ENCODE measurements at regions not wholly inside any gene's neighbourhood (a gene's known extent, or its start where the extent isn't known, plus 50 kb on each side); places are given as distances from the start of the nearest gene placed in this dataset.

GRCh38 chr2:221103930-221104329 lies 468.2 kb downstream of the EPHA4 start:
- TF ChIP-seq SUZ12 (IDR thresholded peaks at IDR 0.05): no peak
- no peak for TF ChIP-seq L3MBTL2 (conservative IDR thresholded peaks at IDR 0.05)
- no peak for TF ChIP-seq NFRKB (IDR thresholded peaks at IDR 0.05)
- no peak for TF ChIP-seq SP1 (IDR thresholded peaks at IDR 0.05)
- TF ChIP-seq TARDBP (IDR thresholded peaks at IDR 0.05): no peak
- no peak for TF ChIP-seq FOXM1 (IDR thresholded peaks at IDR 0.05; ENCODE audit: borderline replicate concordance)
- no peak for TF ChIP-seq BHLHE40 (IDR thresholded peaks at IDR 0.05; ENCODE audit: borderline replicate concordance)
- no peak for TF ChIP-seq FOXA1 (IDR thresholded peaks at IDR 0.05)
- no peak for TF ChIP-seq ZNF384 (IDR thresholded peaks at IDR 0.05)
- no peak for TF ChIP-seq ELF4 (IDR thresholded peaks at IDR 0.05)
- no peak for TF ChIP-seq CTBP1 (IDR thresholded peaks at IDR 0.05; ENCODE audit: borderline replicate concordance)
- TF ChIP-seq, protein P1, sequence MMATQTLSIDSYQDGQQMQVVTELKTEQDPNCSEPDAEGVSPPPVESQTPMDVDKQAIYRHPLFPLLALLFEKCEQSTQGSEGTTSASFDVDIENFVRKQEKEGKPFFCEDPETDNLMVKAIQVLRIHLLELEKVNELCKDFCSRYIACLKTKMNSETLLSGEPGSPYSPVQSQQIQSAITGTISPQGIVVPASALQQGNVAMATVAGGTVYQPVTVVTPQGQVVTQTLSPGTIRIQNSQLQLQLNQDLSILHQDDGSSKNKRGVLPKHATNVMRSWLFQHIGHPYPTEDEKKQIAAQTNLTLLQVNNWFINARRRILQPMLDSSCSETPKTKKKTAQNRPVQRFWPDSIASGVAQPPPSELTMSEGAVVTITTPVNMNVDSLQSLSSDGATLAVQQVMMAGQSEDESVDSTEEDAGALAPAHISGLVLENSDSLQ (IDR thresholded peaks at IDR 0.05): no peak
- no peak for TF ChIP-seq ARNT (IDR thresholded peaks at IDR 0.05)

Data from HEK293T (cell line).